K562 (cell line): ENCODE measurements at regions not wholly inside any gene's neighbourhood (a gene's known extent, or its start where the extent isn't known, plus 50 kb on each side); places are given as distances from the start of the nearest gene placed in this dataset.

Experiments used
- ATAC-seq: fragments of 200-7000 bp; cut with Tn5 transposase; 3 replicates; pipeline ENCODE4 v1.9.1; 2020; ENCODE audit warnings: moderate library complexity
- BruUV-seq: library from RNA; stranded (reverse); fragments of 400-500 nt; replicated peaks from 2 replicates; lab custom pipeline; 2021; lab: Mats Ljungman, UMichigan
- CTCF ChIA-PET: fragments of 300-600 bp; formaldehyde crosslinking; extraction: SDS; loops from one replicate; lab custom pipeline; 2021; ENCODE audit warnings: low intra/inter-chr PET ratio; lab: Yijun Ruan, JAX
- POLR2A ChIA-PET: fragments of 300-600, 350-650 bp; sonication (Branson Sonifier 250); formaldehyde crosslinking; extraction: SDS; loops from one replicate; lab custom pipeline; 2021; ENCODE audit warnings: antibody characterized with exemption, inconsistent platforms; lab: Yijun Ruan, JAX
- DNase-seq, 4 experiments: peaks; one replicate each; pipeline versions ENCODE4 v3.0.0 to v3.0.0-alpha.2; 2011 to 2018; ENCODE audit warnings: low spot score in 3 of 4, mixed read lengths in 3 of 4; ENCODE audit errors: extremely low read depth in 1 of 4
- FAIRE-seq: peaks from 2 replicates; lab custom pipeline; 2011; peaks lifted over from hg19 to GRCh38; lab: Jason Lieb, UNC
- H2AFZ ChIP-seq: 2 replicates; pipeline ENCODE4 v1.6.0; 2011; ENCODE audit warnings: low read depth, low read length, control low read depth, inconsistent platforms
- H3K27ac ChIP-seq: fragments of 200-600 bp; 3 replicates; pipeline ENCODE4 v1.8.0; 2011; ENCODE audit warnings: low read depth, mild to moderate bottlenecking, control low read depth, inconsistent platforms, low read length, moderate library complexity, mixed read lengths; ENCODE audit errors: extremely low read depth
- H3K27me3 ChIP-seq, 2 experiments: fragments of 300-600 bp in 1 of 2; 2 replicates in 1 of 2; 3 replicates in 1 of 2; pipeline versions ENCODE4 v1.6.0 to v1.8.0; 2011; ENCODE audit warnings: inconsistent platforms in 2 of 2, low read length in 2 of 2, mild to moderate bottlenecking in 1 of 2, mixed read lengths in 1 of 2, moderate library complexity in 1 of 2; ENCODE audit not compliant: control insufficient read depth in 2 of 2, insufficient read depth in 2 of 2
- H3K36me3 ChIP-seq: fragments of 300-600 bp; 3 replicates; pipeline ENCODE4 v1.8.0; 2011; ENCODE audit warnings: mild to moderate bottlenecking, low read length, inconsistent platforms; ENCODE audit not compliant: control insufficient read depth, insufficient read depth
- H3K4me1 ChIP-seq, 2 experiments: fragments of 200-600 bp in 1 of 2; replicated peaks in 1 of 2; 2 replicates in 1 of 2; 3 replicates in 1 of 2; pipeline versions ENCODE4 v1.5.1 to v1.8.0; 2011; ENCODE audit warnings: inconsistent platforms in 2 of 2, low read length in 2 of 2, mild to moderate bottlenecking in 1 of 2, mixed read lengths in 1 of 2, moderate library complexity in 1 of 2; ENCODE audit not compliant: control insufficient read depth in 2 of 2, insufficient read depth in 2 of 2
- H3K4me2 ChIP-seq: 2 replicates; pipeline ENCODE4 v1.6.1; 2011; ENCODE audit warnings: low read length, control low read depth, inconsistent platforms, mixed read lengths; ENCODE audit not compliant: insufficient read depth
- H3K4me3 ChIP-seq: fragments of 200-600 bp; sonication (generic), shearing (Covaris generic); 2 replicates; pipeline ENCODE4 v1.5.1; 2016; ENCODE audit warnings: control low read depth, inconsistent platforms
- H3K79me2 ChIP-seq: fragments of 200-600 bp; 3 replicates; pipeline ENCODE4 v1.8.0; 2011; ENCODE audit warnings: low read length, inconsistent platforms; ENCODE audit not compliant: control insufficient read depth, insufficient read depth
- H3K9ac ChIP-seq, 2 experiments: 2 replicates each; pipeline versions ENCODE4 v1.6.0 to v1.6.1; 2011; ENCODE audit warnings: low read depth in 2 of 2, low read length in 2 of 2, control low read depth in 1 of 2, inconsistent platforms in 1 of 2, mild to moderate bottlenecking in 1 of 2, mixed read lengths in 1 of 2; ENCODE audit not compliant: insufficient read depth in 1 of 2
- H3K9me1 ChIP-seq: one replicate; pipeline ENCODE4 v1.6.0; 2011; ENCODE audit warnings: inconsistent platforms, mild to moderate bottlenecking, low read length, moderate library complexity; ENCODE audit not compliant: control insufficient read depth, insufficient read depth
- H3K9me3 ChIP-seq: replicated peaks from 2 replicates; pipeline ENCODE4 v1.5.1; 2011; ENCODE audit warnings: low read depth, low read length, inconsistent platforms; ENCODE audit not compliant: control insufficient read depth, insufficient read depth
- H4K20me1 ChIP-seq: replicated peaks from 2 replicates; pipeline ENCODE4 v1.6.1; 2011; ENCODE audit warnings: low read length, inconsistent platforms, mixed read lengths; ENCODE audit not compliant: control insufficient read depth, insufficient read depth
- FOXJ2 ChIP-seq: fragments of 200-800 bp; sonication (Bioruptor generic); IDR thresholded peaks from 2 replicates; pipeline ENCODE4 v1.6.1; 2016; ENCODE audit warnings: missing genetic modification characterization, missing compliant biosample characterization
- HCFC1 ChIP-seq: IDR thresholded peaks from 2 replicates; pipeline ENCODE4 v1.6.1; 2012; ENCODE audit warnings: low read depth, low read length, improper control_type of control experiment
- ILF3 ChIP-seq: fragments of 450-650 bp; IDR thresholded peaks from 2 replicates; pipeline ENCODE4 v1.6.1; 2018; ENCODE audit warnings: antibody characterized with exemption, mild to moderate bottlenecking, moderate library complexity, borderline replicate concordance
- LCOR ChIP-seq: sonication (generic); formaldehyde crosslinking; IDR thresholded peaks from 2 replicates; pipeline ENCODE4 v1.8.0; 2022; ENCODE audit warnings: mild to moderate bottlenecking, missing genetic modification reagents
- PTBP1 ChIP-seq: fragments of 200-400 bp; formaldehyde crosslinking; IDR thresholded peaks from 2 replicates; pipeline ENCODE4 v1.6.1; 2017; ENCODE audit warnings: low read depth, low read length
- RAD51 ChIP-seq: fragments of 450-650 bp; IDR thresholded peaks from 2 replicates; pipeline ENCODE4 v1.7.1; 2016; ENCODE audit warnings: low read depth, mild to moderate bottlenecking, borderline replicate concordance
- SIN3A ChIP-seq, 2 experiments: fragments of 150-350 bp in 1 of 2; IDR thresholded peaks; 2 replicates each; pipeline ENCODE4 v1.6.1; 2011 to 2016; ENCODE audit warnings: borderline replicate concordance in 2 of 2, low read depth in 2 of 2, low read length in 2 of 2, mild to moderate bottlenecking in 2 of 2, moderate library complexity in 2 of 2; ENCODE audit not compliant: control insufficient read depth in 1 of 2
- SNRNP70 ChIP-seq: fragments of 200-400 bp; formaldehyde crosslinking; optimal IDR thresholded peaks from 2 replicates; pipeline ENCODE3; 2017; ENCODE audit warnings: low read depth, low read length
- SRSF9 ChIP-seq: fragments of 200-400 bp; formaldehyde crosslinking; IDR thresholded peaks from 2 replicates; pipeline ENCODE4 v1.6.1; 2017; ENCODE audit warnings: low read depth, low read length, borderline replicate concordance
- TAF7 ChIP-seq: fragments of 450-650 bp; IDR thresholded peaks from 2 replicates; pipeline ENCODE4 v1.6.1; 2016; ENCODE audit warnings: missing genetic modification characterization, missing compliant biosample characterization
- TAF9B ChIP-seq: fragments of 450-650 bp; IDR thresholded peaks from 2 replicates; pipeline ENCODE4 v1.6.1; 2018; ENCODE audit warnings: mild to moderate bottlenecking; ENCODE audit not compliant: partially characterized antibody
- TCF3 ChIP-seq: sonication (generic); formaldehyde crosslinking; IDR thresholded peaks from 2 replicates; pipeline ENCODE4 v1.4.0; 2020; ENCODE audit warnings: mild to moderate bottlenecking, missing genetic modification reagents
- THRAP3 ChIP-seq: fragments of 450-650 bp; IDR thresholded peaks from 2 replicates; pipeline ENCODE4 v1.6.1; 2016; ENCODE audit warnings: mild to moderate bottlenecking, inconsistent platforms, borderline replicate concordance
- TSHZ1 ChIP-seq: fragments of 250-450 bp; sonication (Bioruptor Pico); IDR thresholded peaks from 2 replicates; pipeline ENCODE4 v1.4.0; 2020; ENCODE audit warnings: mild to moderate bottlenecking, moderate library complexity
- WGBS: fragments of 100-300 bp; shearing (Covaris generic); methylation state at CpG from one replicate; pipeline ENCODE4 v1.1.6; 2016; ENCODE audit warnings: low coverage, mixed read lengths; ENCODE audit not compliant: insufficient coverage; ENCODE audit errors: missing lambda C conversion rate; 5-methylcytosine and 5-hydroxymethylcytosine counted together
- in situ Hi-C: fragments of 300-500 bp; cut with MboI; formaldehyde crosslinking; loops from 4 replicates; pipeline ENCODE4 v1.15.0; 2018; ENCODE audit warnings: inconsistent platforms, mixed read lengths
- intact Hi-C: fragments of 100-400 bp; cut with micrococcal nuclease; formaldehyde crosslinking; loops from 2 replicates; pipeline ENCODE4 v1.14.2; 2022

DNA sequence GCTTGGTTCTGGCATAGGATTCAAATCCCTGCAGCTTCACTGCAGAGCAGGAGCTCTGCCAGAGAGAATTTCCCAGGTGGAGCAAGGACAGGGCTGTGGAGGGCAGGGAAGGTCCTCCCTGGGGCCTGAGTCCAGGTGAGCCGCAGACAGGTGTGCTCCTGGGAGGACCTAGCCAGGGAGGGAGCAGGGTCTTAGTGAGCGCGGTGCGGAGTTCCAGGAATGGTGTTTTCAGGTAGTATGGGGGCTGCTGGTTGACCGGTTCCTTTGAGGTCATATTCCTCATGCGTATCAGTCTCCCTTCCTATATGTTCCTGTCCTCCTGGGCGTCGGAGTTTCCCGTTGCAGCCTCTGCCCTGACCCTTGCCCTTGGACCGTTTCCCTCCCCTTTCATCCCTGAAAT is 813.3 kb downstream of the KCNJ18 start:
- TF ChIP-seq TAF7 (tag) (no peak), THRAP3 (no peak), LCOR (CRISPR knock-in tag) (no peak), TCF3 (CRISPR knock-in tag) (no peak), RAD51 (no peak)
- TF ChIP-seq, all 486 proteins: peak for 0
- in situ Hi-C loops (no loop called here), intact Hi-C loops (no loop called here)
- ATAC-seq (no peak), FAIRE-seq (no peak), DNase-seq (no peak)
- Histone ChIP-seq H3K4me2 (no peak overlapping the region), H3K27ac (no peak overlapping the region), H3K4me3 (no peak overlapping the region), H3K9ac (no peak overlapping the region), H4K20me1 (no peaks in the 10 kb centered on the region), H3K27me3 (no peaks in the 10 kb centered on the region), H3K4me1 (no peaks in the 10 kb centered on the region), H3K9me3 (no peaks in the 10 kb centered on the region), H3K36me3 (no peaks in the 10 kb centered on the region), H2AFZ (no peak overlapping the region), H3K79me2 (no peaks in the 10 kb centered on the region), H3K9me1 (no peaks in the 10 kb centered on the region)
- BruUV-seq: no TSS peak
- ChIA-PET POLR2A (no interaction called here), CTCF (no interaction called here)
- 0% methylated on average over 1 of the region's 10 CpGs for WGBS

DNA sequence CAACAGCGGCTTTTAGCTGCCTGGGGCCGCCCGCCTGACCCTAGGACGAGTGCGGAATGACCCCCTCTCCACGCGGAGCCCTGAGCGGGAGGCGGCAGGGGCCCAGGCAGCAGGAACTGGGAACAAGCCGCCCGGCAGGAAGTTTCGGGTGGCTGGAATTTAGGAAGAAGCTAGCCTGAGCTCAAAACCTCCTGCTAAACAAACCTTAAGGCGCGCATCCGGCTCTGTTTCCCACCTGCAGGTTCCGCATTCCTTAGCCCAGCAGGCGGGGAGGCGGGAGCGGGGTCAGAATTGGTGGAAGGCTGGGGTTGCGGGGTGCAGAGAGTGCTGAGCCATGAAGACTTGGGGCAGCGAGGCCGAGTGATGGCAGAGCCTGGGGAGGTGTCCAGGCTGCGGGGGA is 813.9 kb downstream of the KCNJ18 start:
- Histone ChIP-seq H3K9me3 (no peaks in the 10 kb centered on the region), H3K79me2 (no peaks in the 10 kb centered on the region), H4K20me1 (no peaks in the 10 kb centered on the region), H3K27ac (no peak overlapping the region), H3K9ac (no peak overlapping the region), H3K36me3 (no peaks in the 10 kb centered on the region), H3K4me1 (no peaks in the 10 kb centered on the region), H3K9me1 (no peaks in the 10 kb centered on the region), H3K27me3 (no peaks in the 10 kb centered on the region), H2AFZ (no peak overlapping the region), H3K4me2 (no peak overlapping the region), H3K4me3 (no peak overlapping the region)
- no peak for ATAC-seq
- ChIA-PET POLR2A (interaction anchor here (0.6 kb wide), 1 partner anchor 1045 kb away, joined by 3 read pairs; no protein-coding TSS in a partner anchor), CTCF (no interaction called here)
- FAIRE-seq: no peak
- no peak for DNase-seq
- intact Hi-C loops (no loop called here), in situ Hi-C loops (no loop called here)
- 4% methylated on average over 15 of the region's 23 CpGs for WGBS
- BruUV-seq: no TSS peak
- no peak for TF ChIP-seq SIN3A (IDR thresholded peaks at IDR 0.05; ENCODE audit: borderline replicate concordance in 2 of 2, control insufficient read depth in 1 of 2, low read depth in 2 of 2, low read length in 2 of 2)
- TF ChIP-seq TAF9B: no peak
- TF ChIP-seq FOXJ2: no peak
- TF ChIP-seq HCFC1: no peak
- no peak for TF ChIP-seq SNRNP70
- TF ChIP-seq PTBP1: no peak
- TF ChIP-seq SRSF9: no peak
- TF ChIP-seq TSHZ1 (CRISPR knock-in tag): no peak
- no peak for TF ChIP-seq ILF3
